GM19438 (cell line): ENCODE measurements at regions not wholly inside any gene's neighbourhood (a gene's known extent, or its start where the extent isn't known, plus 50 kb on each side); places are given as distances from the start of the nearest gene placed in this dataset.
"Not testable (repeated sequence)": the region's sequence is repeated elsewhere in the genome, so short reads cannot be mapped to it uniquely, and the experiment has no call there.

Experiments used
- ATAC-seq: cut with Tn5 transposase; IDR thresholded peaks from one replicate; pipeline ENCODE4 v1.9.1; 2021; ENCODE audit warnings: low read depth; ENCODE audit not compliant: unreplicated experiment

GRCh38 chr7:76971201-76971600, 61.0 kb downstream of the SPDYE17 start:
- not testable (repeated sequence) for ATAC-seq

GRCh38 chr7:76969892-76970291, 62.3 kb downstream of the SPDYE17 start:
- ATAC-seq = not testable (repeated sequence)

DNA sequence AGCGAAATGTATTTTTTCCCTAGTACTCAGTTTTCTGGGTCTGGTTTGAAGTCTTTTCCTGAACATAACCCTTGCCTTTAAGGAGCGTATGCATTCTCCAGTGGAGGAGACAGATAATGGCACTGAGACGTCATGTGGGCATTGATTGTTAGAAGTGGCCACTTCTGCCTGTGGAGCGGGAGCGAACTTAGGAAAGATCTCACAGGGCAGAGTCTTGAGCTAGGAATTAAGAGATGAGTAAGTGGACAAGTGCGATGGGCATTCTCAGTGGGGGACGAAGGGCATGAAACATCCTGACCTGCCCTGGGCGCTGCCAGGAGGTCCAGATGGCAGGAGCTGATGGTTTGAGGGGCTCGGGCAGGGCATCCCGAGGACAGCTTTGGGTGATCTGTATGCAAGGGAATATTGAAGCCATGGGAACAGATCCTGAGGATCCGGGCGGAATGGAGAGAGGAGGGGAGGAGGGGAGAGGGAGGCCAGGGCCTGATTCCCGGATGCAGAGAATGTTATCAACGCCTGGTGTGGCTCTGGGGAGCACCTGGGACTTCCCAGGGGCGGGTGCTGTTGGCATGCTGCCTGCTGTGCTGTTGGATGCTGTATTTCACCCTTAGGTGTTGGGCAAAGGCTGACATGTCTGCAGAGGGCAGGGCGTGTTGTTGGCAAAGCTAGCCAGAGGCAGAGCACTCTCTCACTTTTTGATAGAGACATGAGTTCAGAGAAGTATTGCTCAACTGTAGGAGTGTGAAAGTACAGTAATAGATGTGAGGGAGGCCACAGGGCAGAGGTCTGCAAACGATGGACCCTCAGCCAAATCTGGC, 66.2 kb downstream of the SPDYE17 start:
- not testable (repeated sequence) for ATAC-seq

DNA sequence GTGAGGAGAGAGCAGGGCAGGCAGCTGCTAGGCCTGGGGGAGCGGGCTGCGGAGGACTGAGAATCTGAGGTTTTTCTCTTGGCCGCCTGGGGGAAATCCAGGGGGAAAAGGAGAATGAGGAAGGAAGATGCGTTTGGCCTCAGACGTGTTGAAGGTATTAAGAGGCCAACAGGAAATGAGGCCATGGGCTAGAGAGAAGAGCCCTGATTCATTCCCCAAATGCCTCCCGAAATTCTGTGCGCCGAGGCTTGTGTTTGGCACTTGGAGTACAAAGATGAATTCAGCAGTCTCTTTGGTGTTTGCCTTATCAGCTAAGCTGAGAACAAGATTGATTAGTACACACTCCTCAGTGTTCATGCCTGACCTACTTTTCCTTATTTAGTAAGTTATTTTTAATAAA, 68.1 kb downstream of the SPDYE17 start:
- ATAC-seq = not testable (repeated sequence)

DNA sequence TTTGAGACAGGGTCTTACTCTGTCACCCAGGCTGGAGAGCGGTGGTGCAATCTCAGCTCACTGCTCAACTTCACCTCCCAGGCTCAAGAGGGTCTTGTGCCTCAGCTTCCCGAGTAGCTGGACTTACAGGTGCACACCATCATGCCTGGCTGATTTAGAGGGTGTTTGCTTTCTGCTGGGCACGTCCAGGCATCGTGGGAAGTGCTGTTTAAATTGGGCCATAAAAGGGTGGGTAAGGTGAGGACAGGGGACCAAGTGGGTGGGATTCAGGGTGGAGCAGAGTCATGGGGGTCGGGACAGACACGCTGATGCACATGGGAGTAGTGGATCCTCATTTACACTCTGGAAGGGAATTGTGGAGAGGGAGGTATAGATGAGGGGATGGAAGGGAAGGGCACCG, 69.1 kb downstream of the SPDYE17 start:
- ATAC-seq = not testable (repeated sequence)

- peak; percentile 8 for ATAC-seq
These were observed 71.7 kb downstream of the SPDYE17 start for GRCh38 chr7:76960400-76960986.

- peak; percentile 97 for ATAC-seq
These were observed 72.4 kb downstream of the SPDYE17 start for GRCh38 chr7:76959573-76960399.

DNA sequence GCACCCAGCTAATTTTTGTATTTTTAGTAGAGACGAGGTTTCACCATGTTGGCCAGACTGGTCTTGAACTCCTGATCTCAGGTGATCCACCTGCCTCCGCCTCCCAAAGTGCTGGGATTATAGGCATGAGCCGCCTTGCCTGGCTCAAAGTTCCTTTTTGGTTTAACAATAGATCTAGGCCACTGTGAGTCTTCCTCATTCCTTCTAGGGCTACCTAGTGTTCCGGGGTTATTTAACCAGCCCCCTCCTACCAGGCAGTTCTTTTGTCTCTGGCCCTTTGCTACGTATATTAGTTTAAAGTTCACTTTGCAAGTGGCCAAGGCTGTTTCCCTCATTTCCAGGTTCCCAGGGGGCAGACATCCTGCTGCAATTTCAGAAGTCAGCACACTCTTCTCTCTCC, 75.6 kb downstream of the SPDYE17 start:
- ATAC-seq = not testable (repeated sequence)

DNA sequence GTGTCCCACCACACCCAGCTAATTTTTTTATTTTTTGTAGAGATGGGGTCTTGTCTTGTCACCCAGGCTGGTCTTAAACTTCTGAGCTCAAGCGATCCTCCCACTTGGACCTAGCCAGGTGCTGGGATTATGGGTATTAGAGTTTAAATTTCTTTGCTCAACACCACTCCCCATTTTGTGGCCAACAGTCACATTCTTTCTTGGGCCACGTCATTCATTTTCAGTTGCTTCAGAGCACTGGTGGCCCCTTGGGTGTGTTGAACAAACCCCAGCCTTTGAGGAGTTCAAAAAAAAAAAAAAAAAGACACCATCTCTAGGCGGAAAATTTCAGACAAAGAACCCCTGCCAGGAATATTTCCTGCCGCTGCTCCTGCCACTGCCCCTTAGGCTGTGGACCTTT, 77.0 kb downstream of the SPDYE17 start:
- ATAC-seq = not testable (repeated sequence)

DNA sequence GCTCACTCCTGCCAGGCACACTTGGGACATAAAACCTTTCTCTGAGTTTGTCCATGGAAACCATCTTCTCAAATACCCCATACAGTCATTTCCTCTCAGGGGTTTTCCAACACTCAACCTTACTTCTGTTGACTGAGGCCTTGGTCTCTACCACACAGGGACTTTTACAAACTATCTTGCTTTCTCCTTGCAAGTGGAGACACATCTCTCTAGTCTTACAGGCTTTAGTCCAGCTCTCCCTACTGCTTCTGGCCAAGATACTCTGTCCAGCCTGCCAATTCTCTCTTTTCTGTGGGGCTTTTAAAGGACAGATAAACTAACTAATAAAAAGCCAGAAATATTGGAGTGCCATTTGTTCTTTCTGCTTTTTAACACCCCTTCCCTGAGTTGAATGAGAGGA, 87.6 kb downstream of the SPDYE17 start:
- peak; percentile 54 for ATAC-seq

- ATAC-seq = not testable (repeated sequence)
These were observed 90.1 kb downstream of the SPDYE17 start for GRCh38 chr7:76941809-76942765.

DNA sequence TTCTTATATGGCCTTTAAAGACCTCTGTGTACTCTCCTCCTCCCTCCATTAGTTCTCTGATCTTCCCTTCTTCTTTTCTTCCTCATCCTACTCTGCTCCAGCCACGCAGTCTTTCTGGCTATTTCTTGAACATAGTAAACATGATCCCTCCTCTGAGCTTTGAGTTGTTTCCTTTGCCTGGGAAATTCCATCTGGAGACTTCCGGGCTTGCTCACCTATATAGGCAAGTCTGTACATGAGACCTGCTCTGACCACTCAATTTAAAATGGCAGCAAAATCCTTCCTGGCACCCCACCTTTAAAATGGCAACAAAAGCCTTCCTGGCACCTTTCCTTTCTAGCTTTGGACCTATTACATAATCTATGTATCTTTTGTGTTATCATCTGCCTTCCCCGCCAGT, 94.4 kb downstream of the SPDYE17 start:
- ATAC-seq = not testable (repeated sequence)

- not testable (repeated sequence) for ATAC-seq
These were observed 94.8 kb downstream of the SPDYE17 start for GRCh38 chr7:76937330-76937729.

DNA sequence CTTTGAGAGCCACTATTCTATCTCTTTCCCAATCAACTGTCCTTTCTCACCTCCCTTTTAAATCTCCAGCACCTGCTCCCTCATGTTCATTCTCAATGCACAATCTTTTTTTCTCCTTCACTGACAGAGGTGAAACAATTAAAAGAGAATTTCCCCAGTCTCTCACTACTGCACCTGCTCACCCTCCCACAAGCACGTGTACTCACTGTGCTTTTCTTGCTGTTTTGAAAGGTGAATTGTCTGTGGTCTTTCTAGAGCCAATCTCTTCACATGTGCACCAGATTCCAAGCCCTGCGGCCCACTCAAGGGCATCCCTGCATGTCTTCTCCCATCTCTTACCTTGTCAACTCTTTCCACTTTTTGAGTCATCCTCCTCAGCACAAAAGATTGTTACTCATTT, 95.8 kb downstream of the SPDYE17 start:
- ATAC-seq = not testable (repeated sequence)

- ATAC-seq = not testable (repeated sequence)
These were observed 97.5 kb downstream of the SPDYE17 start for GRCh38 chr7:76934711-76935110.

- ATAC-seq = not testable (repeated sequence)
These were observed 99.2 kb downstream of the SPDYE17 start for GRCh38 chr7:76932957-76933356.

- not testable (repeated sequence) for ATAC-seq
These were observed 100.7 kb downstream of the SPDYE17 start for GRCh38 chr7:76931441-76931840.

DNA sequence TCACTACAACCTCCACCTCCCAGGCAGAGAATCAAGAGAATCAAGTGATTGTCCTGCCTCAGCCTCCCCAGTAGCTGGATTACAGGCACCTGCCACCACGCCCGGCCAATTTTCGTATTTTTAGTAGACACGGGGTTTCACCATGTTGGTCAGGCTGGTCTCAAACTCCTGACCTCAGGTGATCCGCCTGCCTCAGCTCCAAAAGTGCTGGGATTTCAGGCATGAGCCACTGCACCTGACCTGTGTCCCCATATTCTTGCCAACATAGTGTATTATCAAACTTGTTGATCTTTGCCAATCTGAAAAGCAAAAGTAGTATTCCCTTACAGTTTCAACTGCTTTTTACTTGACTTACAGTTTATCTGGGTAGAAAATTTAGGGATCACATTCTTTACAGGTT, 101.7 kb downstream of the SPDYE17 start:
- not testable (repeated sequence) for ATAC-seq

- not testable (repeated sequence) for ATAC-seq
These were observed 103.4 kb downstream of the SPDYE17 start for GRCh38 chr7:76928751-76929150.
